ENCODE measurements at regions not wholly inside any gene's neighbourhood (a gene's known extent, or its start where the extent isn't known, plus 50 kb on each side); places are given as distances from the start of the nearest gene placed in this dataset.

DNA sequence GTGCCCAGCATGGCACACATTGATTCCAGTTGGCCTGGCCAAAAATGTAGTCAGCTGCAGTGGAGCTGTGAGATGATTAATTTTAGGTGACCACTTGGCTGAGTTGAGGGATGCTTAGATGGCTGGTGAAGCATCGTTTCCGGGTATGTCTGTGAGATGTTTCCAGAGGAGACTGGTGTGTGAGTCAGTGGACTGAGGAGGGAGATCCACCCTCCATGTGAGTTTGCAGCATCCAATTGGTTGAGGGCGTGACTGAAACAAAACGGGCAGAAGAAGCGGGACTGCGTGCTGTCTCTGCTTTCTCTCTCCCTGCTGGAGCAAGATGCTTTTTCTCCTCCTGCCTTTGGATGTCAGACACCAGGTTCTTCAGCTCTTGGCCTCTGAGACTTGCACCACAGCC is 68.2 kb upstream of the DSCAM start:
- DNase-seq (ENCODE audit: low read depth) (no peak), FAIRE-seq (no peak)
- H3K27ac ChIP-seq (ENCODE audit: low read depth, low read length) = no peak overlapping the region
- H3K27me3 ChIP-seq (ENCODE audit: insufficient read depth, low read length) = no peaks in the 10 kb centered on the region
- no peak overlapping the region for H3K4me3 Mint-ChIP-seq (ENCODE audit: unreplicated experiment)
- no peaks in the 10 kb centered on the region for H3K9me3 ChIP-seq (ENCODE audit: insufficient read depth, low read depth, low read length)
- no peak overlapping the region for H3K4me3 ChIP-seq (ENCODE audit: insufficient read depth, low read depth, low read length)
- H3K79me2 ChIP-seq (ENCODE audit: insufficient read depth, low read length) = no peaks in the 10 kb centered on the region
- no peak overlapping the region for H2AFZ ChIP-seq (ENCODE audit: low read depth, low read length)
- no peak for TF ChIP-seq EZH2 (IDR thresholded peaks at IDR 0.05; ENCODE audit: insufficient read depth, low read length)
- TF ChIP-seq CTCF (IDR thresholded peaks at IDR 0.05; ENCODE audit: insufficient read depth, low read depth, low read length) = no peak
- H3K27me3 Mint-ChIP-seq (ENCODE audit: low read depth, unreplicated experiment) = no peaks in the 10 kb centered on the region
- no peaks in the 10 kb centered on the region for H3K36me3 ChIP-seq (ENCODE audit: insufficient read depth, low read length)
- H3K9ac ChIP-seq (ENCODE audit: low read length) = no peak overlapping the region
- H3K27ac Mint-ChIP-seq (ENCODE audit: unreplicated experiment) = no peak overlapping the region
- H4K20me1 ChIP-seq (ENCODE audit: insufficient read depth, low read length) = no peaks in the 10 kb centered on the region
- no peaks in the 10 kb centered on the region for H3K36me3 Mint-ChIP-seq (ENCODE audit: low read depth, unreplicated experiment)
- H3K4me1 Mint-ChIP-seq (ENCODE audit: low read depth, unreplicated experiment) = no peaks in the 10 kb centered on the region
- peaks cover 12% of the 10 kb centered on the region for H3K9me3 Mint-ChIP-seq (ENCODE audit: unreplicated experiment)
- no peak overlapping the region for H3K4me2 ChIP-seq (ENCODE audit: low read length)
- H3K4me1 ChIP-seq (ENCODE audit: insufficient read depth, low read length) = no peaks in the 10 kb centered on the region

DNA sequence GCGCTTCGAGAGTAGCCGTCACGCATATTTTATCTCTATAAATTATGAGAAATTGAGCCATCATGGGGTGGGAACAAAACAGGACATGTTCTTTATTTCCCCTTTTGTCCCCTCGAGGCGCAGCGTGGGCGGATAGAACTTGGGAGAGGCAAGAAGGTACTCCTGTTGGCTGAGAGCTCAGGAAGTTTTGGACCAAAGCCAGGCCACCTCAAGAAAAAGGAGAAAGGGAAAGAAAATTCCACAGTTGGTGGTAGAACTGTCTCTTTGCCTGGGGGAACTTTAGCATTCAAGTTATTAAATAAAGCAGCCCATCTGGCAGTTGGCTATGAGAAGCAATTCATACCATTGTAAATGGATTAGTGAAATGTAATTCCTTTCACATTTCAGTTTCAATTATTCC is 76.4 kb upstream of the DSCAM start:
- no peak overlapping the region for H2AFZ ChIP-seq (ENCODE audit: low read depth, low read length)
- FAIRE-seq = no peak
- peaks cover 5% of the 10 kb centered on the region for H3K9me3 ChIP-seq (ENCODE audit: insufficient read depth, low read depth, low read length)
- no peak for TF ChIP-seq EZH2 (IDR thresholded peaks at IDR 0.05; ENCODE audit: insufficient read depth, low read length)
- TF ChIP-seq CTCF (IDR thresholded peaks at IDR 0.05; ENCODE audit: insufficient read depth, low read depth, low read length) = no peak
- Mint-ChIP-seq H3K27me3 (ENCODE audit: low read depth, unreplicated experiment) (no peaks in the 10 kb centered on the region), H3K9me3 (ENCODE audit: unreplicated experiment) (peaks cover 14% of the 10 kb centered on the region), H3K27ac (ENCODE audit: unreplicated experiment) (no peak overlapping the region), H3K4me3 (ENCODE audit: unreplicated experiment) (no peak overlapping the region), H3K4me1 (ENCODE audit: low read depth, unreplicated experiment) (no peaks in the 10 kb centered on the region), H3K36me3 (ENCODE audit: low read depth, unreplicated experiment) (no peaks in the 10 kb centered on the region)
- H3K4me1 ChIP-seq (ENCODE audit: insufficient read depth, low read length) = no peaks in the 10 kb centered on the region
- no peaks in the 10 kb centered on the region for H3K36me3 ChIP-seq (ENCODE audit: insufficient read depth, low read length)
- no peaks in the 10 kb centered on the region for H3K27me3 ChIP-seq (ENCODE audit: insufficient read depth, low read length)
- H3K9ac ChIP-seq (ENCODE audit: low read length) = no peak overlapping the region
- H3K4me3 ChIP-seq (ENCODE audit: insufficient read depth, low read depth, low read length) = no peak overlapping the region
- no peak overlapping the region for H3K27ac ChIP-seq (ENCODE audit: low read depth, low read length)
- DNase-seq (ENCODE audit: low read depth) = no peak
- no peaks in the 10 kb centered on the region for H4K20me1 ChIP-seq (ENCODE audit: insufficient read depth, low read length)
- H3K4me2 ChIP-seq (ENCODE audit: low read length) = no peak overlapping the region
- H3K79me2 ChIP-seq (ENCODE audit: insufficient read depth, low read length) = no peaks in the 10 kb centered on the region

DNA sequence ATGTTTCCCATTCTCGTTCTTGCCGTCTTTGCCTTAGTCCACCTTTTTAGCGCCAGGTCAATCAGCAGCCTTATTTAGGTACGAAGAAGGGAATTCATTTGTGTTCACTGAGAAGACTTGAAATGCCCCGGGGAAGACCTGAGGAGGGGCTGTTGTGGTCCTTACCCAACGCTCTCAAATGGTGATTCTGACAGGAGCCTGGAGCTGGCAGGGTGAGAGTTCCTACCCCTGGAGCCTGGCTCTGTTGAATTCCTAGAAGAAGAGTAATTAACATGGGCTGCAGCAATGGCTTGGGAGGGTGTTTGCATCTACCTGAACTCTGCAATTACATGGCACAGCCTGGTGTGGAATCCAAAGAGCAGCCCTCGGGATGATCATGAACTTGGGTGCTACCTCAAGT is 76.9 kb upstream of the DSCAM start:
- no peak overlapping the region for H3K4me3 Mint-ChIP-seq (ENCODE audit: unreplicated experiment)
- no peak for DNase-seq (ENCODE audit: low read depth)
- H3K79me2 ChIP-seq (ENCODE audit: insufficient read depth, low read length) = no peaks in the 10 kb centered on the region
- no peak overlapping the region for H2AFZ ChIP-seq (ENCODE audit: low read depth, low read length)
- H3K36me3 Mint-ChIP-seq (ENCODE audit: low read depth, unreplicated experiment) = no peaks in the 10 kb centered on the region
- peaks cover 13% of the 10 kb centered on the region for H3K9me3 Mint-ChIP-seq (ENCODE audit: unreplicated experiment)
- no peak for FAIRE-seq
- no peak overlapping the region for H3K4me3 ChIP-seq (ENCODE audit: insufficient read depth, low read depth, low read length)
- H3K4me1 ChIP-seq (ENCODE audit: insufficient read depth, low read length) = no peaks in the 10 kb centered on the region
- no peaks in the 10 kb centered on the region for H3K36me3 ChIP-seq (ENCODE audit: insufficient read depth, low read length)
- no peaks in the 10 kb centered on the region for H3K4me1 Mint-ChIP-seq (ENCODE audit: low read depth, unreplicated experiment)
- H3K9ac ChIP-seq (ENCODE audit: low read length) = no peak overlapping the region
- no peak overlapping the region for H3K27ac Mint-ChIP-seq (ENCODE audit: unreplicated experiment)
- H3K27ac ChIP-seq (ENCODE audit: low read depth, low read length) = no peak overlapping the region
- TF ChIP-seq CTCF (IDR thresholded peaks at IDR 0.05; ENCODE audit: insufficient read depth, low read depth, low read length) = no peak
- TF ChIP-seq EZH2 (IDR thresholded peaks at IDR 0.05; ENCODE audit: insufficient read depth, low read length) = no peak
- no peak overlapping the region for H3K4me2 ChIP-seq (ENCODE audit: low read length)
- peaks cover 5% of the 10 kb centered on the region for H3K9me3 ChIP-seq (ENCODE audit: insufficient read depth, low read depth, low read length)
- H3K27me3 Mint-ChIP-seq (ENCODE audit: low read depth, unreplicated experiment) = no peaks in the 10 kb centered on the region
- no peaks in the 10 kb centered on the region for H3K27me3 ChIP-seq (ENCODE audit: insufficient read depth, low read length)
- H4K20me1 ChIP-seq (ENCODE audit: insufficient read depth, low read length) = no peaks in the 10 kb centered on the region

All from astrocyte (in vitro differentiated cells and primary cell).